DMS114 treated with DMSO at 0.1 percent for 48 hours (cell line): ENCODE measurements at regions not wholly inside any gene's neighbourhood (a gene's known extent, or its start where the extent isn't known, plus 50 kb on each side); places are given as distances from the start of the nearest gene placed in this dataset.
"Not testable (repeated sequence)": the region's sequence is repeated elsewhere in the genome, so short reads cannot be mapped to it uniquely, and the experiment has no call there.

Experiments
- DNase-seq: peaks from one replicate; lab custom pipeline; 2025; ENCODE audit not compliant: unreplicated experiment; lab: John Stamatoyannopoulos, UW

DNA sequence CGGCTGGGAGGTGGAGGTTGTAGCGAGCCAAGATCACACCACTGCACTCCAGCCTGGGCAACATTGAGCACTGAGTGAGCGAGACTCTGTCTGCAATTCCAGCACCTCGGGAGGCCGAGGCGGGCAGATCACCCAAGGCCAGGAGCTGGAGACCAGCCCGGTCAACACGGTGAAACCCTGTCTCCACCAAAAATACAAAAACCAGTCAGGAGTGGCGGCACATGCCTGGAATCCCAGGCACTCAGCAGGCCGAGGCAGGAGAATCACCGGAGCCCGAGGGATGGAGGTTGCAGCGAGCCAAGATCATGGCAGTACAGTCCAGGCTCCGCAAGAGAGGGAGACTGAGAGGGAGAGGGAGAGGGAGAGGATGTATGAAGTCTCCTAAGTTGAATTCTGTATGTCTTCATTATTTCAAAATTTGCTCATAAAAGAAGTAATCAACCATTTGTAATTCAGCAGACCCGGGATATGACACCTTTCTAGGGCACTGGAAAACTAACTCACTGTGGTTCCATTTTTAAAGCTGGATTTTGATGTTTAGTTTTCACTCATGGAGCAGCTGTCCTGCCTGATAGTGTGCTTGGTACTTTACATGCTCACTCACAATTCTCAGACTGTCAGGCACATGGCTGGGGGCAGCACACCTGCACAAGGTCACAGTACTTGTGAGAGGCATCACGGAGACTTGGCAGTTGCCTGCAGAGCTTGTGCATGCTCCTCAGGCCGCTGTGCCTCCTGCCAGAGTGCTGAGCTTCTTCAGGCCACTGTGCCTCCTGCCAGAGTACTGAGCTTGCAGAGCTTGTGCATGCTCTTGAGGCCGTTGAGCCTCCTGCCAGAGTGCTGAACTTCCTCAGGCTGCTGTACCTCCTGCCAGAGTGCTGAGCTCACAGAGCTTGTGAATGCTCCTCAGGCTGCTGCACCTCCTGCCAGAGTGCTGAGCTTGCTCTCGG lies 106.2 kb downstream of the ERMARD start:
- DNase-seq: no peak

GRCh38 chr6:169856442-169857342 lies 105.3 kb downstream of the ERMARD start:
- DNase-seq: not testable (repeated sequence)

DNA sequence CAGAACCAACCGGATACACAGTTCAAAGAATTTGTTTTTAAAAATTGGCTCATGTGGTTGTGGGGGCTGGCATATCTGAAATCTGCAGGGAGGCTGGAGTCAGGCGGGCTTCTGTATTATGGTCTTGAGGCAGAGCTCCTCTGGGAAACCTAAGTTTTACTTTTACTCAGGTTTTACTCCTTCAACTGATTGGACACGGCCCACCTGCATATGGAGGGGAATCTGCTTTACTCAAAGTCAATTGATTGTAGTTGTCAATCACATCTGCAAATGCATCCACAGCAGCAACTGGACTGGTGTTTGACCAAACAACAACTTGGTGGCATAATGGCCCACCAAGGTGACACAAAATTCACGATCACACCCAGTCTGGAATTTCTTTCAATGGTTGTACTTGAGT lies 103.4 kb downstream of the ERMARD start:
- DNase-seq: no peak

- DNase-seq: no peak
These were observed 102.8 kb downstream of the ERMARD start for GRCh38 chr6:169854083-169854725.

- DNase-seq: no peak
These were observed 102.0 kb downstream of the ERMARD start for GRCh38 chr6:169853196-169854082.

- no peak for DNase-seq
These were observed 101.2 kb downstream of the ERMARD start for GRCh38 chr6:169852504-169853195.

DNA sequence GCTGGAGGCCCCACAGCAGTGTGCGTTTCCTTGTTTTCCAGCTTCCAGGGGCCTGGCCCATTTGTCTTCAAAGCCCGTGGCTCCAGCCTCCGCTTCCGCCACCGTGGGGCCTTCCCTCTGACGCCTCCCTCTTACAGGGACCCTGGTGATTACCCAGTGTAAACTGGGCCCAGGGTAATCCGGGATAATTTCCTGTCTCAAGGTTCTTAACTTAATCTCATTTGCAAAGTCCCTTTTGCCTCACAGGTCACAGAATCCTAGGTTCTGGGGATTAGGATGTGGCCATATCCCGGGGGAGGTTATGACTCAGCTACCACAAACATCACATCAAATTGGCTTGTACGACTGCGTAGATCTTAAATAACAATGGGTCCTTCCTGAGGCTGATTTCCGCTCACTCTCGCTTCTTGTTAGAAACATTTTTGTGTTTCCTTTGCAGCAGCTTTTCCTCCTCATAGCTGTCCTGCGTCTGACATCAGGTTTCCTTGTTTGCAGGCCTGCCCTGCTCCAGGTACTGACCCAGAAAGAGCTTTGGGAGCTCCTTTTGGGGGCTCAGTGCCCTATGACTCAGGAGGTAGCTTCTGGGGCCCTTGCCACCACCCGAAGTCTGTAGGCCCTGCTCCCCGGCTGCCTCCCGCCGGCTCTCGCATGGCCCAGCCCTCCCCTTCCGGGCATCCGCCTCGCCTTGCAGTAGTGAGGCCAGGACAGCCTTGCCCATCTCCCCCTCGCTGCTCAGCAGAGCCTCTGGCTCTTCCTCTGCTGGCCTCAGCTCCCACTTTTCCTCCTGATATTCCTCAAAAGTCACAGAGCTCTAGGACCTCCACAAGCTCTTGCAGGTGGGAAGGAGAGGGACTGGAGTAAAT lies 100.5 kb downstream of the ERMARD start:
- no peak for DNase-seq

DNA sequence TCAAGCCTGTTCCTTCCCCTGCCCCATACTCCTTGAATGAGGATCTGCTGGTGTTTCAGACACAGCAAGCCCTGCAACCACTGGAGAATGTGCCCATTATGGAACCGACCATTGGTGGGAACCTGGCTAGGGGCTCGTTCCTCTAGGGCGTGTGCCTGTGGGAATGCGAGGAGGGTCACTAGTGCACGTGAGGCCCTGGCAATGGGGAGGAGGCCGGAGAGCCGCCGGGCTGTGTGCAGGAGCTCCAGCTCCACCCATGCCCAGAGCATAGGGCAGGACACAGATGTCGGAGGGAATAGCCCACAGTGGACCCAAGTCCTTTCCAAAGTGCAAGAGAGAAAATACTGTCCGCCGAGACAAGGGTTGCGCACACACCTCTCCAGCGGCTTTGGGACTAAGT lies 99.3 kb downstream of the ERMARD start:
- no peak for DNase-seq

DNA sequence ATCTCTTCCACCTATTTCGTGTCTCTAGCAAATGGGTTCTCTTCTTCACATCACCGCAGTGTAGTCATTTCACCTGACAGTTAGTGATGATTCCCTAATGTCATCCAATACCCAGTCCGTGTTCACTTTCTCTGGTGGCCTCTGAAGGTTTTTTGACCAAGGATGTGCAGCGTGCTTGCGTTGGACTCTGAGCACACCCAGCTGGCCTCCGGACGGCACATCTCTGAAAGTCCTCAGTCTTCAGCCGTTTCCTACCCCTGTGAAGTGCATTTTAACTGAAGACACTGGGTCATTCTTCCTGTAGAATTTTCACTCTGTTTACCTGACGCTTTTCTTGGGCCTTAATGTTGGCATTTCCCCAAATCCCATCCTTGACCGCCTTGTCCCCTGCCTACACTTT lies 98.7 kb downstream of the ERMARD start:
- no peak for DNase-seq

- DNase-seq: no peak
These were observed 98.0 kb downstream of the ERMARD start for GRCh38 chr6:169849396-169849795.

GRCh38 chr6:169848946-169849345 lies 97.5 kb downstream of the ERMARD start:
- DNase-seq: no peak

- no peak for DNase-seq
These were observed 96.5 kb downstream of the ERMARD start for GRCh38 chr6:169847901-169848311.

GRCh38 chr6:169847141-169847674 lies 95.8 kb downstream of the ERMARD start:
- no peak for DNase-seq

DNA sequence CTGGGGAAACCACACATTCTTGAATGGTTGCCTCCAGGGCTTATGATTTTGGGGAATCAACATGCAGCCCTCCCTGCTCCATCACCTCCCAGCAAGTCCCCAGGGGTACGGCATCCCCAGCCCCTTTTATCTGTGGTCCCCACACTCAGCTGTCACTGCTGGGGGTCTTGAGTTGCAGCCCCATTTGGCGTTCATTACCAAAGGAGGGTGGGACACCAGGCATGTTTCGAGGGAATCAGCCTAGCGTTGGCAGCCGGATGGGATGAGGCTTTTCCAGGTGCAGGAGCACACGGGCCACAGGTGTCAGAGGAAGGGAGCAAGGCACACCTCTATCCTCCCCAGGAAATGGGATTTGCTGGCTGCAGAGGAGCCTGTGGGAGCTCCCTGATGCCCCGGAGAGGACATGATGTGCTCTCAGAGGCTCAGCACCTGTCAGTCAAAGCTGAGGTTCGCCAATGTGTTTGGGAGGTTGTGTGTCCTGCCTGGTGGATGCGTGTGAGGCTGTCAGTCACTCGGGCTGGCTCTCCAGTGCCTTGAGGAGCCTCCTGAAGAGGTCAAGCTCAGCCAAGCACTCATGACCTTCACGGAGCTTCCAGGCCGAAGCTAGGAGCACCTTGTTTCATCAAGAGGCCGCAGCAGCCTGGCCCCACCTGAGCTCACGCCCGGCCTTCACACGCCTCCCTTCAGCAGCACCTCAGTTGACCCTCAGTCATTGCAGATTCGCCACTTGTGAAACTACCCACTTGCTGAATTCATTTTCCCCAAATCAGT lies 95.0 kb downstream of the ERMARD start:
- DNase-seq: no peak

DNA sequence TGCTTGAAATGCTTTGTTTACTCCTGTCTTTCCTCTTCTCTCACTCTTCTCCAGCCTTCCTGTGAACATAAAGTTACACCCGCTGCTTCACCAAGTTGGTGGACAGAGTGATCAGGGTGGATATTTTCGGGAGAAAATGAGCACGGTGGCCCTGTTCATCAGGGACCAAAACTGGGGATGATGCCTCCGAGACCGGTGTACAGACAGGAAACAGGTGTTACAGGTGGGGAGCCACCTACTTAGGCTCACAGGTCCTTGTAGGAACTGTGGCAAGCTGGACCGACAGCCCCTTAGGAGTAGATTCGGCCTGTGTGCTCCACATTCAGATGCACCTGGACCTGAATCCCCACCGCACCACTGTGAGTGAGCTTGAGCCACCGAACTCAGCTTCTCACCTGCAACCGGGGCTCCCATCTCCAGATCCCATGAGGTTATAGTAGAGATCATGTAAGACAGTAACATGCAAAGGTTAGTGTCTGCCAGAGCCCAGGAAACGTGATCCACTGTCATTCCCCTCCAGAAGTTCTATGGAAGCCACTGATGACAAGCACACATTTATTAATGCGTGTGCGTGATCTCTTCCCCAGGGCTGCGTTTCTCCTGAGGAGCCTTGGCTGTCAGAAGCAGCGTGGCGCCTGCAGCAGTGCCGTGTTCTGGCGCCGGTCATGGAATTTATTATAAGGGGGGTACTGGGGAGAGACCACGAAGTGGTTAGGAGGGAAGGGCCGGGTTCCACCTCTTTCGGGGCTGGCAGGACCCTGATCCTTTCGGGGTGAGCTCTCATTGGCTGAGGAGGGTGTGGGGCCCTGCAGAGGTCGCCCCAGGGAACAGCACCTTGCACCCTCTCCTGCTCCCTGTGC lies 94.2 kb downstream of the ERMARD start:
- no peak for DNase-seq

DNA sequence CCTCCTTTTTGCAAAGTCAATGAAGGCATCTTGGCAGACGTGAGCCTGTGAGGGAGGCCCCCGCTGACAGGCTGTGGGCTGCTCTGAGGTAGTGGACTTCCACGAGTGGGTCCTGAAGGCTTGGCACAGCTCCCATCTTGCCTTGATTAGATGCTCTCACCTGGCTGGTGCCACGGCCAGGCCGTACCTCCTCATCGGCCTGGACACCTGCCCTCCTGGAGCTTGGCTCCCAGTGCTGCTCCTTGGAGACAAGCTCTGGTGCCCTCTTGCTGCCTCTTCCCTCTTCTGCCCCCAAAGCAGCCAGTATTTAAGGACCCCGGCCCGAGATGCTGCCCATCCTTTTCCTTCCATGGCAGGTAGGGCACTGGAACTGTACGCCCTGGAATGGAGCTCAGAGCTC lies 93.5 kb downstream of the ERMARD start:
- no peak for DNase-seq

GRCh38 chr6:169843991-169844390 lies 92.6 kb downstream of the ERMARD start:
- DNase-seq: no peak
